ENCODE measurements at regions not wholly inside any gene's neighbourhood (a gene's known extent, or its start where the extent isn't known, plus 50 kb on each side); places are given as distances from the start of the nearest gene placed in this dataset.
"Not testable (repeated sequence)": the region's sequence is repeated elsewhere in the genome, so short reads cannot be mapped to it uniquely, and the experiment has no call there.

- Histone ChIP-seq H3K27ac (no peak overlapping the region), H3K27me3 (no peaks in the 10 kb centered on the region), H3K9me3 (no peaks in the 10 kb centered on the region), H3K4me1 (no peaks in the 10 kb centered on the region), H3K36me3 (ENCODE audit: low read depth, missing control alignments) (no peaks in the 10 kb centered on the region), H3K4me3 (no peak overlapping the region)
- intact Hi-C loops (cut with DNase I; ENCODE audit: low total_unique reads), result no loop called here
- TF ChIP-seq CTCF (IDR thresholded peaks at IDR 0.05), result no peak
- no peak for TF ChIP-seq POLR2A (IDR thresholded peaks at IDR 0.05)
- WGBS, 2 donors, result 76 to 80% methylated on average over 6 of the region's 6 CpGs
- no peak for DNase-seq
Measured at GRCh38 chr12:23361971-23362370, 587.5 kb downstream of the SOX5 start.

GRCh38 chr12:23368590-23368989 is 580.9 kb downstream of the SOX5 start:
- Histone ChIP-seq H3K9me3 (no peaks in the 10 kb centered on the region), H3K4me3 (no peak overlapping the region), H3K4me1 (no peaks in the 10 kb centered on the region), H3K36me3 (ENCODE audit: low read depth, missing control alignments) (no peaks in the 10 kb centered on the region), H3K27me3 (no peaks in the 10 kb centered on the region), H3K27ac (no peak overlapping the region)
- TF ChIP-seq POLR2A (IDR thresholded peaks at IDR 0.05) (no peak), CTCF (IDR thresholded peaks at IDR 0.05) (no peak)
- intact Hi-C loops (cut with DNase I; ENCODE audit: low total_unique reads), result no loop called here
- no peak for DNase-seq
- 73 to 79% methylated on average over 1 of the region's 1 CpG for WGBS, 2 donors

GRCh38 chr12:23375621-23376020 is 573.8 kb downstream of the SOX5 start:
- WGBS, 2 donors, result 76 to 83% methylated on average over 3 of the region's 3 CpGs
- H3K27ac ChIP-seq, result no peak overlapping the region
- intact Hi-C loops (cut with DNase I; ENCODE audit: low total_unique reads), result no loop called here

GRCh38 chr12:23376238-23376637 is 573.2 kb downstream of the SOX5 start:
- TF ChIP-seq CTCF (IDR thresholded peaks at IDR 0.05) (no peak), POLR2A (IDR thresholded peaks at IDR 0.05) (no peak)
- intact Hi-C loops (cut with DNase I; ENCODE audit: low total_unique reads), result no loop called here

More at GRCh38 chr12:23375621-23376020, 573.8 kb downstream of the SOX5 start:
- H3K4me3 ChIP-seq, result no peak overlapping the region
- no peak for TF ChIP-seq CTCF (IDR thresholded peaks at IDR 0.05)
- no peaks in the 10 kb centered on the region for H3K9me3 ChIP-seq
- no peaks in the 10 kb centered on the region for H3K36me3 ChIP-seq (ENCODE audit: low read depth, missing control alignments)
- no peaks in the 10 kb centered on the region for H3K27me3 ChIP-seq
- no peak for DNase-seq
- no peaks in the 10 kb centered on the region for H3K4me1 ChIP-seq

GRCh38 chr12:23380419-23381100 is 568.9 kb downstream of the SOX5 start:
- H3K9me3 ChIP-seq, result no peaks in the 10 kb centered on the region
- no peaks in the 10 kb centered on the region for H3K4me1 ChIP-seq
- TF ChIP-seq POLR2A (IDR thresholded peaks at IDR 0.05), result no peak
- TF ChIP-seq CTCF (IDR thresholded peaks at IDR 0.05), result no peak
- WGBS, 2 donors, result 84 to 87% methylated on average over 4 of the region's 4 CpGs
- no peak overlapping the region for H3K4me3 ChIP-seq
- intact Hi-C loops (cut with DNase I; ENCODE audit: low total_unique reads), result no loop called here
- no peaks in the 10 kb centered on the region for H3K27me3 ChIP-seq
- no peak for DNase-seq
- H3K27ac ChIP-seq, result no peak overlapping the region
- H3K36me3 ChIP-seq (ENCODE audit: low read depth, missing control alignments), result no peaks in the 10 kb centered on the region

More at GRCh38 chr12:23376238-23376637, 573.2 kb downstream of the SOX5 start:
- Histone ChIP-seq H3K27ac (no peak overlapping the region), H3K36me3 (ENCODE audit: low read depth, missing control alignments) (no peaks in the 10 kb centered on the region), H3K9me3 (no peaks in the 10 kb centered on the region), H3K4me3 (no peak overlapping the region), H3K4me1 (no peaks in the 10 kb centered on the region), H3K27me3 (no peaks in the 10 kb centered on the region)
- no peak for DNase-seq
- 51 to 61% methylated on average over 3 of the region's 3 CpGs for WGBS, 2 donors

GRCh38 chr12:23388898-23389297 is 560.6 kb downstream of the SOX5 start:
- H3K27ac ChIP-seq; H3K4me3 ChIP-seq; intact Hi-C loops (cut with DNase I; ENCODE audit: low total_unique reads); H3K36me3 ChIP-seq (ENCODE audit: low read depth, missing control alignments); H3K27me3 ChIP-seq; H3K9me3 ChIP-seq; H3K4me1 ChIP-seq; DNase-seq: not testable (repeated sequence)
- 89 to 93% methylated on average over 9 of the region's 9 CpGs for WGBS, 2 donors

GRCh38 chr12:23389315-23389714 is 560.2 kb downstream of the SOX5 start:
- H3K9me3 ChIP-seq; DNase-seq; H3K4me1 ChIP-seq; H3K27ac ChIP-seq; H3K36me3 ChIP-seq (ENCODE audit: low read depth, missing control alignments); H3K4me3 ChIP-seq; intact Hi-C loops (cut with DNase I; ENCODE audit: low total_unique reads); H3K27me3 ChIP-seq: not testable (repeated sequence)
- 97% methylated on average over 4 of the region's 4 CpGs; no CpG with 5 or more reads in 1 of the 2 donors for WGBS, 2 donors

Data from testis (tissue), 2 donors.